ENCODE measurements at regions not wholly inside any gene's neighbourhood (a gene's known extent, or its start where the extent isn't known, plus 50 kb on each side); places are given as distances from the start of the nearest gene placed in this dataset.

DNA sequence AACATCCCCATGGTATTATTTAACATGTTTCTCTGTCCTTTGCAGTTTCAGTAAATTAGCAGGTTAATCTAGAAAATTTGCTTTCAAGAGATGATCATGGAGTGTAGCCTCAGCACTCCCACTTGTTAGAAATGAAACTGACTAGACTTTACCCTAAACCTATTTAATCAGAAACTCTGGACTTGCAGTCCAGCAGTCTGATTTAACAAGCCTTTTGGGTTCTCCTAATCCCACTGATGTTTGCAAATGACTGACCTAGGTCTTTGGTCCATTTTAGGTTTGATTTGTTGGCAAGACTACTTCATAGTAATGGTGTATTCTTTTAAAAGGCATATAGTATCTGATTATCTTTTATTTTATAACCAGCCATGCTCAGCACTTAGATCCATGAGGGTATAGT, 55.5 kb upstream of the SLC25A13 start:
- TF ChIP-seq, protein P1, sequence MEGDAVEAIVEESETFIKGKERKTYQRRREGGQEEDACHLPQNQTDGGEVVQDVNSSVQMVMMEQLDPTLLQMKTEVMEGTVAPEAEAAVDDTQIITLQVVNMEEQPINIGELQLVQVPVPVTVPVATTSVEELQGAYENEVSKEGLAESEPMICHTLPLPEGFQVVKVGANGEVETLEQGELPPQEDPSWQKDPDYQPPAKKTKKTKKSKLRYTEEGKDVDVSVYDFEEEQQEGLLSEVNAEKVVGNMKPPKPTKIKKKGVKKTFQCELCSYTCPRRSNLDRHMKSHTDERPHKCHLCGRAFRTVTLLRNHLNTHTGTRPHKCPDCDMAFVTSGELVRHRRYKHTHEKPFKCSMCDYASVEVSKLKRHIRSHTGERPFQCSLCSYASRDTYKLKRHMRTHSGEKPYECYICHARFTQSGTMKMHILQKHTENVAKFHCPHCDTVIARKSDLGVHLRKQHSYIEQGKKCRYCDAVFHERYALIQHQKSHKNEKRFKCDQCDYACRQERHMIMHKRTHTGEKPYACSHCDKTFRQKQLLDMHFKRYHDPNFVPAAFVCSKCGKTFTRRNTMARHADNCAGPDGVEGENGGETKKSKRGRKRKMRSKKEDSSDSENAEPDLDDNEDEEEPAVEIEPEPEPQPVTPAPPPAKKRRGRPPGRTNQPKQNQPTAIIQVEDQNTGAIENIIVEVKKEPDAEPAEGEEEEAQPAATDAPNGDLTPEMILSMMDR (IDR thresholded peaks at IDR 0.05) = no peak
- DNase-seq (no peak), ATAC-seq (no peak)
- H3K36me3 ChIP-seq = no peaks in the 10 kb centered on the region
- no peak overlapping the region for H3K4me3 ChIP-seq
- intact Hi-C loops (cut with DNase I) = no loop called here
- H3K27me3 ChIP-seq = no peaks in the 10 kb centered on the region
- no peaks in the 10 kb centered on the region for H3K9me3 ChIP-seq
- H3K27ac ChIP-seq = no peak overlapping the region
- no peaks in the 10 kb centered on the region for H3K4me1 ChIP-seq

Data from upper lobe of right lung (tissue), 1 donor.